HK-2 (cell line): ENCODE measurements at regions not wholly inside any gene's neighbourhood (a gene's known extent, or its start where the extent isn't known, plus 50 kb on each side); places are given as distances from the start of the nearest gene placed in this dataset.

ENCODE experiments used
- DNase-seq: peaks from one replicate; pipeline ENCODE4 v3.0.0-alpha.2; 2018; ENCODE audit not compliant: unreplicated experiment

GRCh38 chr11:28739489-28740280, 631.5 kb downstream of the METTL15 start:
- no peak for DNase-seq

- no peak for DNase-seq
Measured at GRCh38 chr11:28738549-28738948, 630.4 kb downstream of the METTL15 start.

GRCh38 chr11:28736256-28736655, 628.1 kb downstream of the METTL15 start:
- DNase-seq = no peak

- no peak for DNase-seq
Measured at GRCh38 chr11:28735511-28735910, 627.3 kb downstream of the METTL15 start.

GRCh38 chr11:28730889-28731288, 622.7 kb downstream of the METTL15 start:
- DNase-seq = no peak

- no peak for DNase-seq
Measured at GRCh38 chr11:28730336-28730735, 622.1 kb downstream of the METTL15 start.

GRCh38 chr11:28729339-28729738, 621.2 kb downstream of the METTL15 start:
- no peak for DNase-seq

GRCh38 chr11:28728666-28729065, 620.5 kb downstream of the METTL15 start:
- no peak for DNase-seq

- DNase-seq = no peak
Measured at GRCh38 chr11:28727254-28727653, 619.1 kb downstream of the METTL15 start.

GRCh38 chr11:28726432-28726831, 618.2 kb downstream of the METTL15 start:
- no peak for DNase-seq

GRCh38 chr11:28715726-28716125, 607.5 kb downstream of the METTL15 start:
- no peak for DNase-seq

- DNase-seq = no peak
Measured at GRCh38 chr11:28713850-28714249, 605.7 kb downstream of the METTL15 start.

- no peak for DNase-seq
Measured at GRCh38 chr11:28708075-28708474, 599.9 kb downstream of the METTL15 start.

- no peak for DNase-seq
Measured at GRCh38 chr11:28704801-28705200, 596.6 kb downstream of the METTL15 start.

- no peak for DNase-seq
Measured at GRCh38 chr11:28703371-28703770, 595.2 kb downstream of the METTL15 start.

GRCh38 chr11:28702871-28703270, 594.7 kb downstream of the METTL15 start:
- no peak for DNase-seq

- no peak for DNase-seq
Measured at GRCh38 chr11:28702450-28702790, 594.2 kb downstream of the METTL15 start.

- DNase-seq = peak; percentile 31
Measured at GRCh38 chr11:28701760-28702449, 593.7 kb downstream of the METTL15 start.

GRCh38 chr11:28699701-28700100, 591.5 kb downstream of the METTL15 start:
- no peak for DNase-seq

- DNase-seq = peak; percentile 38
Measured at GRCh38 chr11:28697920-28698827, 590.0 kb downstream of the METTL15 start.

GRCh38 chr11:28696591-28696990, 588.4 kb downstream of the METTL15 start:
- no peak for DNase-seq

GRCh38 chr11:28690746-28691145, 582.6 kb downstream of the METTL15 start:
- no peak for DNase-seq
